HG02610 (cell line): ENCODE measurements at regions not wholly inside any gene's neighbourhood (a gene's known extent, or its start where the extent isn't known, plus 50 kb on each side); places are given as distances from the start of the nearest gene placed in this dataset.

Experiments
- ATAC-seq: cut with Tn5 transposase; IDR thresholded peaks from one replicate; pipeline ENCODE4 v1.9.1; 2021; ENCODE audit warnings: mild to moderate bottlenecking, moderate library complexity; ENCODE audit not compliant: unreplicated experiment

GRCh38 chr1:30194741-30195423 is 528.5 kb downstream of the MATN1 start:
- ATAC-seq: no peak

- ATAC-seq: no peak
Measured at GRCh38 chr1:30194046-30194619, 529.3 kb downstream of the MATN1 start.

GRCh38 chr1:30192969-30193630 is 530.3 kb downstream of the MATN1 start:
- ATAC-seq: no peak

GRCh38 chr1:30191154-30191702 is 532.2 kb downstream of the MATN1 start:
- ATAC-seq: no peak

GRCh38 chr1:30190511-30191153 is 532.8 kb downstream of the MATN1 start:
- no peak for ATAC-seq

GRCh38 chr1:30189818-30190500 is 533.4 kb downstream of the MATN1 start:
- ATAC-seq: no peak

GRCh38 chr1:30188999-30189398 is 534.4 kb downstream of the MATN1 start:
- no peak for ATAC-seq

- ATAC-seq: no peak
Measured at GRCh38 chr1:30188329-30188728, 535.1 kb downstream of the MATN1 start.

GRCh38 chr1:30187413-30188023 is 535.9 kb downstream of the MATN1 start:
- no peak for ATAC-seq

GRCh38 chr1:30186586-30186985 is 536.8 kb downstream of the MATN1 start:
- no peak for ATAC-seq

- no peak for ATAC-seq
Measured at GRCh38 chr1:30185809-30186208, 537.6 kb downstream of the MATN1 start.

GRCh38 chr1:30185313-30185712 is 538.1 kb downstream of the MATN1 start:
- ATAC-seq: no peak

- ATAC-seq: no peak
Measured at GRCh38 chr1:30184393-30185141, 538.8 kb downstream of the MATN1 start.

GRCh38 chr1:30183895-30184294 is 539.5 kb downstream of the MATN1 start:
- no peak for ATAC-seq

GRCh38 chr1:30183006-30183405 is 540.4 kb downstream of the MATN1 start:
- ATAC-seq: no peak

GRCh38 chr1:30179942-30180543 is 543.3 kb downstream of the MATN1 start:
- no peak for ATAC-seq

- ATAC-seq: no peak
Measured at GRCh38 chr1:30176477-30176876, 546.9 kb downstream of the MATN1 start.

- no peak for ATAC-seq
Measured at GRCh38 chr1:30174499-30174898, 548.9 kb downstream of the MATN1 start.

- no peak for ATAC-seq
Measured at GRCh38 chr1:30173560-30173959, 549.8 kb downstream of the MATN1 start.
